ENCODE measurements at regions not wholly inside any gene's neighbourhood (a gene's known extent, or its start where the extent isn't known, plus 50 kb on each side); places are given as distances from the start of the nearest gene placed in this dataset.

- TF ChIP-seq CTCF (IDR thresholded peaks at IDR 0.05; ENCODE audit: low read depth, low read length, poor library complexity, severe bottlenecking) (no peak), EZH2phosphoT487 (IDR thresholded peaks at IDR 0.05; ENCODE audit: borderline replicate concordance, low read length) (no peak)
Measured at GRCh38 chr1:172885411-172885810, 165.3 kb downstream of the TNFSF18 start.
